C4-2B (cell line): ENCODE measurements at regions not wholly inside any gene's neighbourhood (a gene's known extent, or its start where the extent isn't known, plus 50 kb on each side); places are given as distances from the start of the nearest gene placed in this dataset.

Experiments
- CTCF ChIP-seq: fragments of 450-650 bp; conservative IDR thresholded peaks from 2 replicates; pipeline ENCODE4 v1.5.1; 2017; ENCODE audit warnings: mild to moderate bottlenecking
- ZFX ChIP-seq: fragments of 450-650 bp; IDR thresholded peaks from 2 replicates; pipeline ENCODE4 v1.6.1; 2017

DNA sequence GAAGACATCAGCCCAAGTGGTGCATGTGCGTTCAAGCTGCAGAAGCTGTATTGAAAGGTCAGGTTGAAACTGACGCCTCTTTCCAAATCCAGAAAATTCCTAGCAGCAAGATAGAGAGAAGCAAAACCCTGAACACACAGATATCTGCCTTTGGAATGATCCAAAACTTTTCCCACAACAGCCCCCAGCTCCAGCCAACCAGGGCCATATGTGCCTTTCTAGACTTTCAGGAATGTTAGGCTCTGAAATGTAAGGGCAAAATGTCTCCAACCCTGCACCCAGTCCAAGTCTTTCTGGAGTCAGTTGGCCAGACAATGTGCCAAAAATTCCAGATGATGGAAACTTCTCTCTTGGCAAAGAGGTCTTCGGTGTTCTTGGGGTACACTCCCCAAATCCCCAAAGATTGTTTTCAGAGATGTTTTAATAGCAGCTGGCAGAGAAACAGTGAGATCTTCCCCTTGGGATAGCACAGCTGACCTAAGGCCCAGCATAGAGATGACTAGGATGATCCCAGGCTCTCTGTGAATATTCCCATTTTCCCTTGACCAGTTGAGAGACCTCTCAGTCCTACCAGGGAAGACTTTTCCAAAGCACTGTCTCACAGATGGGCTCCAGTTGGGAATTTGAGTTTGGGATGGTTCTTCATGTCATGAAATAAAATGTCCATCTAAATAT lies 440.4 kb upstream of the CD180 start:
- TF ChIP-seq CTCF (no peak), ZFX (no peak)
